Keratinocyte (primary cell): ENCODE measurements at regions not wholly inside any gene's neighbourhood (a gene's known extent, or its start where the extent isn't known, plus 50 kb on each side); places are given as distances from the start of the nearest gene placed in this dataset.

Source experiments
- DNase-seq: peaks from one replicate; pipeline ENCODE4 v3.0.0-alpha.2; 2011; ENCODE audit warnings: low read depth, missing footprints, low spot score
- FAIRE-seq: peaks from 2 replicates; lab custom pipeline; 2011; peaks lifted over from hg19 to GRCh38; lab: Jason Lieb, UNC
- H2AFZ ChIP-seq: 2 replicates; pipeline ENCODE4 v1.6.0; 2012; ENCODE audit warnings: low read length, control low read depth, inconsistent platforms; ENCODE audit not compliant: control insufficient read depth
- H3K27ac ChIP-seq: 2 replicates; pipeline ENCODE4 v1.5.1; 2011; ENCODE audit warnings: low read length; ENCODE audit not compliant: control insufficient read depth, insufficient read depth
- H3K27me3 ChIP-seq: 3 replicates; pipeline ENCODE4 v1.6.0; 2011; ENCODE audit warnings: low read length; ENCODE audit not compliant: control insufficient read depth, insufficient read depth; ENCODE audit errors: extremely low read depth
- H3K36me3 ChIP-seq, 2 experiments: 2 replicates in 1 of 2; 3 replicates in 1 of 2; pipeline ENCODE4 v1.5.1; 2011; ENCODE audit warnings: low read length in 2 of 2, mild to moderate bottlenecking in 1 of 2; ENCODE audit not compliant: control insufficient read depth in 2 of 2, insufficient read depth in 2 of 2; ENCODE audit errors: extremely low read depth in 1 of 2
- H3K4me1 ChIP-seq: 3 replicates; pipeline ENCODE4 v1.5.1; 2011; ENCODE audit warnings: low read length; ENCODE audit not compliant: control insufficient read depth, insufficient read depth; ENCODE audit errors: extremely low read depth
- H3K4me2 ChIP-seq: 3 replicates; pipeline ENCODE4 v1.6.0; 2011; ENCODE audit warnings: low read depth, low read length; ENCODE audit not compliant: control insufficient read depth, insufficient read depth; ENCODE audit errors: extremely low read depth
- H3K4me3 ChIP-seq, 3 experiments: fragments of 200-600 bp in 1 of 3; sonication (generic) in 1 of 3; 2 replicates in 2 of 3; 3 replicates in 1 of 3; pipeline ENCODE4 v1.5.1; 2011 to 2016; ENCODE audit warnings: low read length in 3 of 3, mild to moderate bottlenecking in 3 of 3, control low read depth in 2 of 3, inconsistent platforms in 1 of 3, low read depth in 1 of 3, mixed read lengths in 1 of 3, mixed run types in 1 of 3, moderate library complexity in 1 of 3; ENCODE audit not compliant: control insufficient read depth in 2 of 3, insufficient read depth in 2 of 3; ENCODE audit errors: extremely low read depth in 1 of 3
- H3K79me2 ChIP-seq: 2 replicates; pipeline ENCODE4 v1.6.0; 2012; ENCODE audit warnings: low read length; ENCODE audit not compliant: control insufficient read depth, insufficient read depth
- H3K9ac ChIP-seq: 3 replicates; pipeline ENCODE4 v1.6.0; 2011; ENCODE audit warnings: low read length; ENCODE audit not compliant: control insufficient read depth, insufficient read depth; ENCODE audit errors: extremely low read depth
- H3K9me1 ChIP-seq: 3 replicates; pipeline ENCODE4 v1.6.0; 2011; ENCODE audit warnings: low read length; ENCODE audit not compliant: control insufficient read depth, insufficient read depth; ENCODE audit errors: extremely low read depth
- H3K9me3 ChIP-seq: 2 replicates; pipeline ENCODE4 v1.5.1; 2012; ENCODE audit warnings: low read depth, low read length; ENCODE audit not compliant: control insufficient read depth
- H4K20me1 ChIP-seq: 3 replicates; pipeline ENCODE4 v1.6.0; 2011; ENCODE audit warnings: low read length; ENCODE audit not compliant: control insufficient read depth, insufficient read depth; ENCODE audit errors: extremely low read depth
- CTCF ChIP-seq, 3 experiments: IDR thresholded peaks in 1 of 3; conservative IDR thresholded peaks in 1 of 3; optimal IDR thresholded peaks in 1 of 3; 2 replicates in 2 of 3; 3 replicates in 1 of 3; pipeline versions ENCODE3 to v1.5.1; 2011; ENCODE audit warnings: low read length in 3 of 3, mild to moderate bottlenecking in 3 of 3, moderate library complexity in 2 of 3, control low read depth in 1 of 3, inconsistent platforms in 1 of 3; ENCODE audit not compliant: insufficient read depth in 2 of 3; ENCODE audit errors: extremely low read depth in 1 of 3
- EZH2 ChIP-seq: IDR thresholded peaks from one replicate; pipeline ENCODE4 v1.6.1; 2012; ENCODE audit warnings: inconsistent platforms, mild to moderate bottlenecking, low read length, moderate library complexity
- dilution Hi-C: fragments of 300-500 bp; cut with MboI; formaldehyde crosslinking; loops from one replicate; pipeline ENCODE4 v1.7.0; 2020; ENCODE audit warnings: low sequenced_read_pairs; ENCODE audit not compliant: extremely low pct_ligation_motif_present

GRCh38 chr9:95740217-95741004 is 135.1 kb upstream of the ERCC6L2 start:
- H3K79me2 ChIP-seq, result no peaks in the 10 kb centered on the region
- H2AFZ ChIP-seq, result no peak overlapping the region
- H3K4me1 ChIP-seq, result no peaks in the 10 kb centered on the region
- FAIRE-seq, result no peak
- no peak overlapping the region for H3K9ac ChIP-seq
- H4K20me1 ChIP-seq, result no peaks in the 10 kb centered on the region
- no peak for DNase-seq
- no peak overlapping the region for H3K27ac ChIP-seq
- H3K4me2 ChIP-seq, result no peak overlapping the region
- no peaks in the 10 kb centered on the region for H3K27me3 ChIP-seq
- no peaks in the 10 kb centered on the region for H3K9me3 ChIP-seq
- no peak overlapping the region for H3K4me3 ChIP-seq
- no peaks in the 10 kb centered on the region for H3K36me3 ChIP-seq
- dilution Hi-C loops, result no loop called here
- TF ChIP-seq CTCF (optimal IDR thresholded peaks at IDR 0.05 in 1 of 3, IDR thresholded peaks at IDR 0.05 in 1 of 3, conservative IDR thresholded peaks at IDR 0.05 in 1 of 3; ENCODE audit: extremely low read depth in 1 of 3, insufficient read depth in 2 of 3, low read length in 3 of 3), result no peak
- TF ChIP-seq EZH2, result no peak
- no peaks in the 10 kb centered on the region for H3K9me1 ChIP-seq

GRCh38 chr9:95738438-95738837 is 137.1 kb upstream of the ERCC6L2 start:
- Histone ChIP-seq H3K79me2 (no peaks in the 10 kb centered on the region), H3K9ac (no peak overlapping the region), H4K20me1 (no peaks in the 10 kb centered on the region), H3K9me1 (no peaks in the 10 kb centered on the region), H3K36me3 (no peaks in the 10 kb centered on the region), H3K4me2 (no peak overlapping the region), H3K4me1 (no peaks in the 10 kb centered on the region), H3K27ac (no peak overlapping the region), H2AFZ (no peak overlapping the region), H3K9me3 (no peaks in the 10 kb centered on the region), H3K27me3 (no peaks in the 10 kb centered on the region), H3K4me3 (no peak overlapping the region)
- TF ChIP-seq CTCF (optimal IDR thresholded peaks at IDR 0.05 in 1 of 3, IDR thresholded peaks at IDR 0.05 in 1 of 3, conservative IDR thresholded peaks at IDR 0.05 in 1 of 3; ENCODE audit: extremely low read depth in 1 of 3, insufficient read depth in 2 of 3, low read length in 3 of 3) (no peak), EZH2 (no peak)
- DNase-seq (no peak), FAIRE-seq (no peak)
- dilution Hi-C loops, result no loop called here
